IMR-90 (cell line): ENCODE measurements at regions not wholly inside any gene's neighbourhood (a gene's known extent, or its start where the extent isn't known, plus 50 kb on each side); places are given as distances from the start of the nearest gene placed in this dataset.

Experiments used
- ATAC-seq: fragments of 200-7000 bp; cut with Tn5 transposase; 2 replicates; pipeline ENCODE4 v1.9.1; 2020; ENCODE audit warnings: low read depth, mild to moderate bottlenecking, moderate library complexity
- BruUV-seq: library from RNA; stranded (reverse); fragments of 400-500 nt; replicated peaks from 2 replicates; lab custom pipeline; 2021; lab: Mats Ljungman, UMichigan
- CTCF ChIA-PET: fragments of 300-600 bp; formaldehyde crosslinking; extraction: SDS; loops from one replicate; lab custom pipeline; 2021; ENCODE audit warnings: antibody characterized with exemption; lab: Yijun Ruan, JAX
- POLR2A ChIA-PET: fragments of 300-600 bp; sonication (Branson Sonifier 250); formaldehyde crosslinking; loops from one replicate; lab custom pipeline; 2022; ENCODE audit warnings: antibody characterized with exemption; ENCODE audit not compliant: unreplicated experiment; lab: Charles Lee
- DNase-seq: peaks from one replicate; pipeline ENCODE4 v3.0.0; 2013
- H2AFZ ChIP-seq: replicated peaks from 2 replicates; pipeline ENCODE3; 2013; ENCODE audit warnings: low read length, mild to moderate bottlenecking; ENCODE audit not compliant: poor library complexity
- H2AK5ac ChIP-seq: 2 replicates; pipeline ENCODE4 v1.6.1; 2013; ENCODE audit warnings: low read depth, low read length, inconsistent platforms
- H2AK9ac ChIP-seq: replicated peaks from 2 replicates; pipeline ENCODE3; 2013; ENCODE audit warnings: mild to moderate bottlenecking, low read depth, low read length, moderate library complexity; ENCODE audit not compliant: poor library complexity
- H2BK120ac ChIP-seq: 2 replicates; pipeline ENCODE4 v1.6.1; 2013; ENCODE audit warnings: low read depth, low read length, inconsistent platforms
- H2BK15ac ChIP-seq: 3 replicates; pipeline ENCODE4 v1.6.1; 2013; ENCODE audit warnings: low read depth, low read length, inconsistent platforms
- H2BK20ac ChIP-seq: 2 replicates; pipeline ENCODE4 v1.6.1; 2013; ENCODE audit warnings: low read depth, mild to moderate bottlenecking, inconsistent platforms, low read length, moderate library complexity
- H2BK5ac ChIP-seq: 2 replicates; pipeline ENCODE4 v1.6.1; 2013; ENCODE audit warnings: mild to moderate bottlenecking, low read depth, low read length, inconsistent platforms; ENCODE audit not compliant: poor library complexity, severe bottlenecking
- H3K14ac ChIP-seq: replicated peaks from 2 replicates; pipeline ENCODE4 v1.6.1; 2013; ENCODE audit warnings: low read depth, low read length, inconsistent platforms
- H3K18ac ChIP-seq: 2 replicates; pipeline ENCODE4 v1.6.1; 2013; ENCODE audit warnings: low read depth, low read length, control low read depth
- H3K23ac ChIP-seq: 2 replicates; pipeline ENCODE4 v1.6.1; 2013; ENCODE audit warnings: low read depth, low read length, inconsistent platforms
- H3K27ac ChIP-seq: 2 replicates; pipeline ENCODE4 v1.5.1; 2013; ENCODE audit warnings: mild to moderate bottlenecking, control low read depth, low read length; ENCODE audit not compliant: insufficient read depth
- H3K27me3 ChIP-seq: 2 replicates; pipeline ENCODE4 v1.6.1; 2013; ENCODE audit warnings: low read length; ENCODE audit not compliant: control insufficient read depth, insufficient read depth
- H3K36me3 ChIP-seq: 2 replicates; pipeline ENCODE4 v1.6.1; 2013; ENCODE audit warnings: low read length, mixed read lengths; ENCODE audit not compliant: control insufficient read depth, insufficient read depth
- H3K4ac ChIP-seq: 2 replicates; pipeline ENCODE4 v1.6.1; 2013; ENCODE audit warnings: low read depth, low read length, inconsistent platforms
- H3K4me1 ChIP-seq: 2 replicates; pipeline ENCODE4 v1.6.1; 2013; ENCODE audit warnings: low read length, mixed read lengths; ENCODE audit not compliant: control insufficient read depth, insufficient read depth
- H3K4me2 ChIP-seq: 2 replicates; pipeline ENCODE4 v1.6.1; 2013; ENCODE audit warnings: low read depth, mild to moderate bottlenecking, control low read depth, low read length, moderate library complexity
- H3K4me3 ChIP-seq: 2 replicates; pipeline ENCODE4 v1.5.1; 2013; ENCODE audit warnings: low read depth, mild to moderate bottlenecking, control low read depth, low read length, moderate library complexity; ENCODE audit not compliant: insufficient read depth
- H3K56ac ChIP-seq: 2 replicates; pipeline ENCODE4 v1.6.1; 2013; ENCODE audit warnings: low read length, inconsistent platforms; ENCODE audit not compliant: insufficient read depth; ENCODE audit errors: extremely low read depth
- H3K79me1 ChIP-seq, 2 experiments: 2 replicates each; pipeline ENCODE4 v1.6.1; 2013; ENCODE audit warnings: low read length in 2 of 2, inconsistent platforms in 1 of 2, low read depth in 1 of 2
- H3K9ac ChIP-seq: 2 replicates; pipeline ENCODE4 v1.6.1; 2013; ENCODE audit warnings: low read depth, low read length, control low read depth
- H3K9me1 ChIP-seq: 2 replicates; pipeline ENCODE4 v1.6.1; 2013; ENCODE audit warnings: low read length, inconsistent platforms; ENCODE audit not compliant: insufficient read depth
- H3K9me3 ChIP-seq: 2 replicates; pipeline ENCODE4 v1.6.1; 2013; ENCODE audit warnings: low read length; ENCODE audit not compliant: control insufficient read depth, insufficient read depth
- H4K20me1 ChIP-seq: 2 replicates; pipeline ENCODE4 v1.6.1; 2013; ENCODE audit warnings: low read length, inconsistent platforms; ENCODE audit not compliant: insufficient read depth
- H4K5ac ChIP-seq: 2 replicates; pipeline ENCODE4 v1.6.1; 2013; ENCODE audit warnings: mild to moderate bottlenecking, low read depth, low read length, control low read depth
- H4K8ac ChIP-seq, 2 experiments: 2 replicates each; pipeline ENCODE4 v1.6.1; 2013; ENCODE audit warnings: low read depth in 2 of 2, low read length in 2 of 2, control low read depth in 1 of 2, inconsistent platforms in 1 of 2
- H4K91ac ChIP-seq: 2 replicates; pipeline ENCODE4 v1.6.1; 2013; ENCODE audit warnings: low read depth, low read length, inconsistent platforms; ENCODE audit not compliant: insufficient read depth
- BHLHE40 ChIP-seq: fragments of 150-350 bp; IDR thresholded peaks from 2 replicates; pipeline ENCODE4 v1.6.1; 2016; ENCODE audit warnings: mild to moderate bottlenecking, low read depth, low read length
- CEBPB ChIP-seq: IDR thresholded peaks from 2 replicates; pipeline ENCODE4 v1.6.1; 2012; ENCODE audit warnings: low read depth, low read length, improper control_type of control experiment
- CHD1 ChIP-seq: IDR thresholded peaks from 2 replicates; pipeline ENCODE4 v1.6.1; 2012; ENCODE audit warnings: low read depth, low read length, improper control_type of control experiment
- CTCF ChIP-seq: conservative IDR thresholded peaks from 2 replicates; pipeline ENCODE4 v1.5.1; 2012; ENCODE audit warnings: mild to moderate bottlenecking, low read depth, low read length, improper control_type of control experiment
- ELK1 ChIP-seq: fragments of 150-350 bp; IDR thresholded peaks from 2 replicates; pipeline ENCODE4 v1.6.1; 2016; ENCODE audit warnings: low read depth, mild to moderate bottlenecking, low read length, moderate library complexity, borderline replicate concordance
- FOS ChIP-seq: fragments of 150-350 bp; IDR thresholded peaks from 2 replicates; pipeline ENCODE4 v1.6.1; 2016; ENCODE audit warnings: low read depth, low read length
- MAFK ChIP-seq: IDR thresholded peaks from 2 replicates; pipeline ENCODE4 v1.6.1; 2012; ENCODE audit warnings: low read depth, low read length, improper control_type of control experiment
- MAZ ChIP-seq: IDR thresholded peaks from 2 replicates; pipeline ENCODE4 v1.6.1; 2012; ENCODE audit warnings: low read depth, mild to moderate bottlenecking, low read length, improper control_type of control experiment, moderate library complexity, borderline replicate concordance
- MXI1 ChIP-seq: IDR thresholded peaks from 2 replicates; pipeline ENCODE4 v1.6.1; 2012; ENCODE audit warnings: low read depth, mild to moderate bottlenecking, low read length, moderate library complexity, borderline replicate concordance
- NFE2L2 ChIP-seq: fragments of 150-350 bp; IDR thresholded peaks from 2 replicates; pipeline ENCODE4 v1.6.1; 2016; ENCODE audit warnings: low read depth, mild to moderate bottlenecking, low read length
- POLR2A ChIP-seq: IDR thresholded peaks from 2 replicates; pipeline ENCODE4 v1.6.1; 2012; ENCODE audit warnings: mild to moderate bottlenecking, low read depth, low read length
- RAD21 ChIP-seq: IDR thresholded peaks from 2 replicates; pipeline ENCODE4 v1.6.1; 2012; ENCODE audit warnings: low read length, improper control_type of control experiment
- RCOR1 ChIP-seq: IDR thresholded peaks from 2 replicates; pipeline ENCODE4 v1.6.1; 2012; ENCODE audit warnings: mild to moderate bottlenecking, low read length, improper control_type of control experiment; ENCODE audit not compliant: insufficient replicate concordance
- RFX5 ChIP-seq: IDR thresholded peaks from 2 replicates; pipeline ENCODE4 v1.8.0; 2012; ENCODE audit warnings: low read depth, mild to moderate bottlenecking, low read length, moderate library complexity
- WGBS, 2 experiments: methylation state at CpG; one replicate each; pipeline versions ENCODE4 v1.1.5 to v1.1.7; 2013; ENCODE audit warnings: missing lambda C conversion rate in 2 of 2; ENCODE audit not compliant: insufficient read length in 1 of 2; ENCODE audit errors: extremely low coverage in 2 of 2; 5-methylcytosine and 5-hydroxymethylcytosine counted together
- dilution Hi-C: fragments of 300-500 bp; cut with HindIII; formaldehyde crosslinking; loops from one replicate; pipeline ENCODE4 v1.14.3; 2018; ENCODE audit warnings: low sequenced_read_pairs; ENCODE audit not compliant: unreplicated experiment
- in situ Hi-C: fragments of 300-500 bp; cut with MboI; formaldehyde crosslinking; loops from 3 replicates; pipeline ENCODE4 v1.14.3; 2019; ENCODE audit warnings: low sequenced_read_pairs, inconsistent platforms, mixed read lengths
- intact Hi-C: fragments of 100-400 bp; cut with micrococcal nuclease; formaldehyde crosslinking; loops from 2 replicates; pipeline ENCODE4 v1.10.0; 2022
- TF ChIP-seq, protein P1 (sequence below): fragments of 150-350 bp; IDR thresholded peaks from 2 replicates; pipeline ENCODE4 v1.6.1; 2017; ENCODE audit warnings: mild to moderate bottlenecking, antibody characterized with exemption, low read length, low read depth

GRCh38 chr1:30305061-30305460 is 418.3 kb downstream of the MATN1 start:
- ChIA-PET CTCF (no interaction called here), POLR2A (no interaction called here)
- H3K4ac ChIP-seq = no peak overlapping the region
- H2AK5ac ChIP-seq = no peak overlapping the region
- WGBS, 2 experiments = 36% methylated on average over 2 of the region's 4 CpGs; no CpG with 5 or more reads in 1 of the 2 experiments
- H4K91ac ChIP-seq = no peak overlapping the region
- H2AFZ ChIP-seq = peak overlapping the region; percentile 5
- no peak overlapping the region for H2BK120ac ChIP-seq
- no peak for ATAC-seq
- no peak overlapping the region for H3K56ac ChIP-seq
- H4K20me1 ChIP-seq = no peaks in the 10 kb centered on the region
- no TSS peak for BruUV-seq
- no peak overlapping the region for H3K4me2 ChIP-seq
- H2AK9ac ChIP-seq = no peak overlapping the region
- H3K36me3 ChIP-seq = no peaks in the 10 kb centered on the region
- intact Hi-C loops = no loop called here
- no peak overlapping the region for H4K5ac ChIP-seq
- no peak overlapping the region for H4K8ac ChIP-seq
- no peak overlapping the region for H2BK20ac ChIP-seq
- H3K9me1 ChIP-seq = no peaks in the 10 kb centered on the region
- no peaks in the 10 kb centered on the region for H3K4me1 ChIP-seq
- H3K9ac ChIP-seq = no peak overlapping the region
- H3K79me1 ChIP-seq = no peaks in the 10 kb centered on the region
- no peak overlapping the region for H3K23ac ChIP-seq
- no peak overlapping the region for H3K27ac ChIP-seq
- H3K9me3 ChIP-seq = no peaks in the 10 kb centered on the region
- no peak overlapping the region for H2BK5ac ChIP-seq
- DNase-seq = no peak
- H3K4me3 ChIP-seq = no peak overlapping the region
- H3K27me3 ChIP-seq = no peaks in the 10 kb centered on the region
- dilution Hi-C loops = no loop called here
- in situ Hi-C loops = no loop called here
- no peak overlapping the region for H2BK15ac ChIP-seq
- no peak overlapping the region for H3K14ac ChIP-seq
- no peak overlapping the region for H3K18ac ChIP-seq
- TF ChIP-seq ELK1 = no peak
- no peak for TF ChIP-seq RAD21
- TF ChIP-seq MAFK = no peak
- TF ChIP-seq CHD1 = no peak
- TF ChIP-seq BHLHE40 = no peak
- TF ChIP-seq POLR2A = no peak
- no peak for TF ChIP-seq RFX5
- no peak for TF ChIP-seq CTCF
- TF ChIP-seq, protein P1, sequence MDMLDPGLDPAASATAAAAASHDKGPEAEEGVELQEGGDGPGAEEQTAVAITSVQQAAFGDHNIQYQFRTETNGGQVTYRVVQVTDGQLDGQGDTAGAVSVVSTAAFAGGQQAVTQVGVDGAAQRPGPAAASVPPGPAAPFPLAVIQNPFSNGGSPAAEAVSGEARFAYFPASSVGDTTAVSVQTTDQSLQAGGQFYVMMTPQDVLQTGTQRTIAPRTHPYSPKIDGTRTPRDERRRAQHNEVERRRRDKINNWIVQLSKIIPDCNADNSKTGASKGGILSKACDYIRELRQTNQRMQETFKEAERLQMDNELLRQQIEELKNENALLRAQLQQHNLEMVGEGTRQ = no peak
- no peak for TF ChIP-seq RCOR1
- TF ChIP-seq NFE2L2 = no peak
- no peak for TF ChIP-seq MAZ
- no peak for TF ChIP-seq MXI1
- TF ChIP-seq CEBPB = no peak
- TF ChIP-seq FOS = no peak
